SK-N-SH treated with all-trans-retinoic acid at 6 μM for 48 hours (cell line): ENCODE measurements at regions not wholly inside any gene's neighbourhood (a gene's known extent, or its start where the extent isn't known, plus 50 kb on each side); places are given as distances from the start of the nearest gene placed in this dataset.

Source experiments
- ATAC-seq: fragments of 200-7000 bp; cut with Tn5 transposase; 3 replicates; pipeline ENCODE4 v1.9.1; 2020; ENCODE audit warnings: mild to moderate bottlenecking, moderate library complexity
- ARNTL ChIP-seq: fragments of 450-650 bp; formaldehyde crosslinking; IDR thresholded peaks from 2 replicates; pipeline ENCODE4 v1.5.0; 2020; ENCODE audit warnings: low read depth, mild to moderate bottlenecking, moderate library complexity, borderline replicate concordance
- BACH2 ChIP-seq: fragments of 250-450 bp; sonication (Bioruptor Pico); IDR thresholded peaks from 2 replicates; pipeline ENCODE4 v1.9.0; 2021; ENCODE audit warnings: mild to moderate bottlenecking, borderline replicate concordance
- CREB5 ChIP-seq: fragments of 250-450 bp; sonication (Bioruptor Pico); IDR thresholded peaks from 2 replicates; pipeline ENCODE4 v1.5.1; 2020; ENCODE audit warnings: low read depth, mild to moderate bottlenecking, moderate library complexity
- CSDC2 ChIP-seq: fragments of 250-450 bp; sonication (Bioruptor Pico); IDR thresholded peaks from 2 replicates; pipeline ENCODE4 v1.5.0; 2020; ENCODE audit warnings: mild to moderate bottlenecking, moderate library complexity
- CSRNP3 ChIP-seq: fragments of 250-450 bp; sonication (Bioruptor Pico); IDR thresholded peaks from 2 replicates; pipeline ENCODE4 v1.5.1; 2021; ENCODE audit warnings: mild to moderate bottlenecking, moderate library complexity
- ESRRG ChIP-seq: fragments of 250-450 bp; sonication (Bioruptor Pico); IDR thresholded peaks from 2 replicates; pipeline ENCODE4 v1.6.1; 2021; ENCODE audit warnings: mild to moderate bottlenecking
- GLIS3 ChIP-seq: fragments of 250-450 bp; sonication (Bioruptor Pico); IDR thresholded peaks from 2 replicates; pipeline ENCODE4 v1.5.0; 2020; ENCODE audit warnings: mild to moderate bottlenecking, moderate library complexity
- ISL1 ChIP-seq: fragments of 250-450 bp; sonication (Bioruptor Pico); IDR thresholded peaks from 2 replicates; pipeline ENCODE4 v2.1.2; 2022; ENCODE audit warnings: mild to moderate bottlenecking, moderate library complexity
- POU6F1 ChIP-seq: fragments of 250-450 bp; sonication (Bioruptor Pico); IDR thresholded peaks from 2 replicates; pipeline ENCODE4 v1.8.0; 2021; ENCODE audit warnings: low read depth, mild to moderate bottlenecking, moderate library complexity, borderline replicate concordance
- PPARA ChIP-seq: fragments of 250-450 bp; sonication (Bioruptor Pico); IDR thresholded peaks from 2 replicates; pipeline ENCODE4 v1.5.0; 2020; ENCODE audit warnings: mild to moderate bottlenecking, borderline replicate concordance
- RARB ChIP-seq: fragments of 250-450 bp; sonication (Bioruptor Pico); IDR thresholded peaks from 2 replicates; pipeline ENCODE4 v1.8.0; 2021; ENCODE audit warnings: mild to moderate bottlenecking, moderate library complexity
- SNAI2 ChIP-seq: fragments of 250-450 bp; sonication (Bioruptor Pico); IDR thresholded peaks from 2 replicates; pipeline ENCODE4 v1.5.0; 2020; ENCODE audit warnings: mild to moderate bottlenecking, moderate library complexity
- TCF4 ChIP-seq: fragments of 250-450 bp; sonication (Bioruptor Pico); IDR thresholded peaks from 2 replicates; pipeline ENCODE4 v1.8.0; 2021; ENCODE audit warnings: mild to moderate bottlenecking, moderate library complexity, borderline replicate concordance
- TOX ChIP-seq: fragments of 250-450 bp; sonication (Bioruptor Pico); IDR thresholded peaks from 2 replicates; pipeline ENCODE4 v1.8.0; 2021; ENCODE audit warnings: mild to moderate bottlenecking, moderate library complexity, borderline replicate concordance
- ZC3H10 ChIP-seq: fragments of 250-450 bp; sonication (Bioruptor Pico); IDR thresholded peaks from 2 replicates; pipeline ENCODE4 v1.5.1; 2021; ENCODE audit warnings: mild to moderate bottlenecking, moderate library complexity
- ZFP3 ChIP-seq: fragments of 250-450 bp; sonication (Bioruptor Pico); IDR thresholded peaks from 2 replicates; pipeline ENCODE4 v1.5.0; 2020; ENCODE audit warnings: mild to moderate bottlenecking, moderate library complexity
- ZFP30 ChIP-seq: fragments of 450-650 bp; formaldehyde crosslinking; IDR thresholded peaks from 2 replicates; pipeline ENCODE4 v1.5.0; 2022; ENCODE audit warnings: mild to moderate bottlenecking, moderate library complexity
- ZNF565 ChIP-seq: fragments of 450-650 bp; formaldehyde crosslinking; conservative IDR thresholded peaks from 2 replicates; pipeline ENCODE4 v1.5.0; 2020; ENCODE audit warnings: low read depth, mild to moderate bottlenecking, moderate library complexity
- ZNF70 ChIP-seq: fragments of 450-650 bp; formaldehyde crosslinking; IDR thresholded peaks from 2 replicates; pipeline ENCODE4 v1.5.0; 2020; ENCODE audit warnings: mild to moderate bottlenecking, moderate library complexity
- TF ChIP-seq, protein P1 (sequence below): fragments of 250-450 bp; sonication (Bioruptor Pico); IDR thresholded peaks from 2 replicates; pipeline ENCODE4 v1.5.0; 2020; ENCODE audit warnings: mild to moderate bottlenecking, moderate library complexity
- TF ChIP-seq, protein P2 (sequence below): fragments of 250-450 bp; sonication (Bioruptor Pico); IDR thresholded peaks from 2 replicates; pipeline ENCODE4 v1.8.0; 2020; ENCODE audit warnings: mild to moderate bottlenecking, moderate library complexity, borderline replicate concordance

- TF ChIP-seq, protein P1, sequence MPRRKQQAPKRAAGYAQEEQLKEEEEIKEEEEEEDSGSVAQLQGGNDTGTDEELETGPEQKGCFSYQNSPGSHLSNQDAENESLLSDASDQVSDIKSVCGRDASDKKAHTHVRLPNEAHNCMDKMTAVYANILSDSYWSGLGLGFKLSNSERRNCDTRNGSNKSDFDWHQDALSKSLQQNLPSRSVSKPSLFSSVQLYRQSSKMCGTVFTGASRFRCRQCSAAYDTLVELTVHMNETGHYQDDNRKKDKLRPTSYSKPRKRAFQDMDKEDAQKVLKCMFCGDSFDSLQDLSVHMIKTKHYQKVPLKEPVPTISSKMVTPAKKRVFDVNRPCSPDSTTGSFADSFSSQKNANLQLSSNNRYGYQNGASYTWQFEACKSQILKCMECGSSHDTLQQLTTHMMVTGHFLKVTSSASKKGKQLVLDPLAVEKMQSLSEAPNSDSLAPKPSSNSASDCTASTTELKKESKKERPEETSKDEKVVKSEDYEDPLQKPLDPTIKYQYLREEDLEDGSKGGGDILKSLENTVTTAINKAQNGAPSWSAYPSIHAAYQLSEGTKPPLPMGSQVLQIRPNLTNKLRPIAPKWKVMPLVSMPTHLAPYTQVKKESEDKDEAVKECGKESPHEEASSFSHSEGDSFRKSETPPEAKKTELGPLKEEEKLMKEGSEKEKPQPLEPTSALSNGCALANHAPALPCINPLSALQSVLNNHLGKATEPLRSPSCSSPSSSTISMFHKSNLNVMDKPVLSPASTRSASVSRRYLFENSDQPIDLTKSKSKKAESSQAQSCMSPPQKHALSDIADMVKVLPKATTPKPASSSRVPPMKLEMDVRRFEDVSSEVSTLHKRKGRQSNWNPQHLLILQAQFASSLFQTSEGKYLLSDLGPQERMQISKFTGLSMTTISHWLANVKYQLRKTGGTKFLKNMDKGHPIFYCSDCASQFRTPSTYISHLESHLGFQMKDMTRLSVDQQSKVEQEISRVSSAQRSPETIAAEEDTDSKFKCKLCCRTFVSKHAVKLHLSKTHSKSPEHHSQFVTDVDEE (CRISPR knock-in tag), result no peak
- TF ChIP-seq ZC3H10 (CRISPR knock-in tag), result no peak
Measured at GRCh38 chr17:13734880-13735279, 133.2 kb upstream of the HS3ST3A1 start (continued).

- peak; percentile 35 for ATAC-seq
- TF ChIP-seq ARNTL (no peak), ZNF70 (0 out of 2 replicates have a peak, but pooled peaks have one; percentile 10)
- TF ChIP-seq, all 23 proteins: peak for 1
Measured at GRCh38 chr17:13735444-13735843, 133.7 kb upstream of the HS3ST3A1 start.

GRCh38 chr17:13735861-13736260, 134.1 kb upstream of the HS3ST3A1 start:
- no peak; the same call in 2 of the 3 replicates for ATAC-seq
- TF ChIP-seq POU6F1 (CRISPR knock-in tag) (no peak), TCF4 (CRISPR knock-in tag) (peak; percentile 93)
- TF ChIP-seq, all 23 proteins: peak for 1

DNA sequence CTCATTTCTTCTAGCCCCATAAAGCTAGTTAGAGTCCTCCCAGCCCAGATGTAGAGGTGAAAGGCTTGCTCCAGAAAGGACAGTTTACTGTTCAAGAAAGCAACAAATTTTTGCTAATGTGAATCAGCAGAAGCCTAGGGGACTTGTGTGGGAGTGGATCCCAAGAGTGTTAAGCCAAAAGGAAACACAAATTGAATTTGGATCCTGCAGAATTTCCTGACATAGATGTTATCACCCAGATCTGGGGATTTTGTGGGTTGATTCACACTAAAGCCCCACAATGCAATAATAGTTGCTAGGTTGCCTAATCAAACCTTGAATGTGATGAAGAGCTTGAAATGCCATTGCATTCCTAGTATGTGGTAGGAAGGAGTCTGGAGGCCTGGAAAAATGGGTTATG, 135.2 kb upstream of the HS3ST3A1 start:
- no peak for ATAC-seq
- TF ChIP-seq CSRNP3 (CRISPR knock-in tag), result no peak
- no peak for TF ChIP-seq CREB5
- no peak for TF ChIP-seq ISL1 (CRISPR knock-in tag)
- TF ChIP-seq, protein P2, sequence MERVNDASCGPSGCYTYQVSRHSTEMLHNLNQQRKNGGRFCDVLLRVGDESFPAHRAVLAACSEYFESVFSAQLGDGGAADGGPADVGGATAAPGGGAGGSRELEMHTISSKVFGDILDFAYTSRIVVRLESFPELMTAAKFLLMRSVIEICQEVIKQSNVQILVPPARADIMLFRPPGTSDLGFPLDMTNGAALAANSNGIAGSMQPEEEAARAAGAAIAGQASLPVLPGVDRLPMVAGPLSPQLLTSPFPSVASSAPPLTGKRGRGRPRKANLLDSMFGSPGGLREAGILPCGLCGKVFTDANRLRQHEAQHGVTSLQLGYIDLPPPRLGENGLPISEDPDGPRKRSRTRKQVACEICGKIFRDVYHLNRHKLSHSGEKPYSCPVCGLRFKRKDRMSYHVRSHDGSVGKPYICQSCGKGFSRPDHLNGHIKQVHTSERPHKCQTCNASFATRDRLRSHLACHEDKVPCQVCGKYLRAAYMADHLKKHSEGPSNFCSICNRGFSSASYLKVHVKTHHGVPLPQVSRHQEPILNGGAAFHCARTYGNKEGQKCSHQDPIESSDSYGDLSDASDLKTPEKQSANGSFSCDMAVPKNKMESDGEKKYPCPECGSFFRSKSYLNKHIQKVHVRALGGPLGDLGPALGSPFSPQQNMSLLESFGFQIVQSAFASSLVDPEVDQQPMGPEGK, result no peak

DNA sequence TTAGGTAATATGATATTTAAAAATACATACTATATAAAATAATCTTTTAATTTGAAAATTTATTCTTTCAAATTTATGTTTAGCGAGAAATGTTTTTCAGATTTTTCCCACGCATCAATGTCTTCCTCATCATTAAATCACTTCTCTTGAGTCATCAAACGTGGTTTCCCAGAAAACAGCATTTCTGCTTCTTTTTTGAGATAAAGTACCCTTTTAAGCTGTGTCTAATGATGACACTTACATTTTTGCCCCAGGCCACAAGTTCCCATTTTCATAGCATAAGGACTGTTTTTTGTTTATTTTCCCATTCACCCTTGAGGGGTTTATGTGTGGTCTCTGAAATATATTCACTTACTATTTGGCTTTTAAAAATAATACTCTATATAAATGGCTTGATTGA, 139.0 kb upstream of the HS3ST3A1 start:
- ATAC-seq, result no peak
- no peak for TF ChIP-seq SNAI2 (CRISPR knock-in tag)
- no peak for TF ChIP-seq ZFP30 (CRISPR knock-in tag)
- TF ChIP-seq BACH2 (CRISPR knock-in tag), result no peak
- no peak for TF ChIP-seq RARB (CRISPR knock-in tag)
- TF ChIP-seq CSRNP3 (CRISPR knock-in tag), result no peak
- no peak for TF ChIP-seq TCF4 (CRISPR knock-in tag)
- TF ChIP-seq TOX (CRISPR knock-in tag), result no peak
- no peak for TF ChIP-seq ZNF565 (CRISPR knock-in tag)
- no peak for TF ChIP-seq ESRRG (CRISPR knock-in tag)
- no peak for TF ChIP-seq CSDC2
- no peak for TF ChIP-seq ARNTL
- TF ChIP-seq, protein P2, result no peak
- TF ChIP-seq GLIS3, result no peak
- no peak for TF ChIP-seq ZFP3 (CRISPR knock-in tag)
- TF ChIP-seq PPARA (CRISPR knock-in tag), result no peak
- TF ChIP-seq CREB5, result no peak
- TF ChIP-seq ZC3H10 (CRISPR knock-in tag), result no peak
- TF ChIP-seq ZNF70, result no peak
